ENCODE measurements at regions not wholly inside any gene's neighbourhood (a gene's known extent, or its start where the extent isn't known, plus 50 kb on each side); places are given as distances from the start of the nearest gene placed in this dataset.
A peak's percentile ranks its signal among the peaks of the same experiment; 100 is the strongest.
"Not testable (repeated sequence)": the region's sequence is repeated elsewhere in the genome, so short reads cannot be mapped to it uniquely, and the experiment has no call there.

DNA sequence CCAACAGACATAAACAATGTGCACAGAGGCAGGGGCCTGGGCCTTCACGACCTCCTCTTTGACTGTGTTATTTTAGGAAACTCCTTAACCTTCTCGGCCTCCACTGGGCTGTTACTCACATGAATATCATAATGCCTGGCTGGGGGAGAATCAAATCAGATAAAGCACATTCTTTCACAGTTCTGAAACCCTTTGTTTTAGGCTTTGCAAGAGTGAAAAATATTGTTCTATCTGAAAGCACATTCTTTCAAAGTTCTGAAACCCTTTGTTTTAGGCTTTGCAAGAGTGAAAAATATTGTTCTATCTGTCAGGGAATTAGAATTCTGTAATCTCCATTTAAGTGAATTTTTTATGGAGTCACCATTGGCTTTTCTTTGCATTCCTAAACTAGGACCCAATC lies 50.7 kb upstream of the SYNDIG1 start:
- no peak for DNase-seq (ENCODE audit: low read depth)

DNA sequence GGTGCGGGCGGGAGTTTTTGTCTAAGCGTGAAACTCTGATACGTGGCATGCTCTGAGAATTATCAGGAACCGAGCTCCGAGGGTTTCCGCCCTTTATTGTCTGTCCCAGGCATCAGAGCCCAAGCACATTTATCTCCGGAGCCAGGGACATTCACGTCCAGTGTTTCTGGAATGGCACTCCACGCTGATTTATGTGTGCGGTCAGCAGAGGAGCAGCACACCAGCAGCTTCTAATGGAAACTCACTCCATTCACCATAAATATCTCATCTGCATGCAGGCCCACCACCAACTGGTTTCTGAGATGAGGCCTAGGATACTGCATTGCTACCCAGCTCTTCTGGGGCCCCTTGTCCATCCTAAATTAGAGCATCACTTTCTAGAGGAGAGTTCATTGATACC lies 51.9 kb upstream of the SYNDIG1 start:
- no peak for DNase-seq (ENCODE audit: low read depth)

DNA sequence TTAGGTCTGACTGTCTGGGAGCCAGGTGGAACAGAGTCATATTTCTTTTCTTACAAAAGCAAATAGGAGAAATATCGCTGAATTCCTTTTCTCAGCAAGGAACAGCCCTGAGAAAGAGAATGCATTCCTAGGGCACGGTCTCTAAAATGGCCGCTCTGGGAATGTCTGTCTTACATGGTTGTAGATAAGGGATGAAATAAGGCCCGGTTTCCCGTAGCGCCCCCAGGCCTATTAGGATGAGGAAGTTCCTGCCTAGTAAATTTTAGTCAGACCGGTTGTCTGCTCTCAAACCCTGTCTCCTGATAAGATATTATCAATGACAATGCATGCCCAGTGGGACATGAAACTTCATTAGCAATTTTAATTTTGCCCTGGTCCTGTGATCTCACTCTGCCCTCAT lies 54.0 kb upstream of the SYNDIG1 start:
- not testable (repeated sequence) for DNase-seq (ENCODE audit: low read depth)

DNA sequence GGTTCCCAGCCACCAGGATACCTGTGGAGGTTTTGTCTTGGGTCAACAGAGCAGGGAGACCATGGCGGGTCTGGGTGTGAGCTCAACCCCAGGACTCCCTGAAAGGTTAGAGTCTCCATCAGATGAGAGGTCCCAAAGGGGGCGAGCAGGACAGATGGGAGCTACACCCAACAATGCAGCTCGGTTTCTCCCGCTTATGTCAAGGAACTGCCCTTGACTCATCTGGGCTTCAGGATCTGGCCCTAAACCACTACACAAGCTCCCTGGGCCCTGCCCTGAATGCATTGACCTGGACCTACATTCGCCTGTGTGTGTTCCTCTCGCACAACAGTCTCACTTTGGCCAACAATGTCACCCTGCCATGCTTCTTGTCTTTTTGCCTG lies 57.6 kb upstream of the SYNDIG1 start:
- DNase-seq (ENCODE audit: low read depth): no peak

DNA sequence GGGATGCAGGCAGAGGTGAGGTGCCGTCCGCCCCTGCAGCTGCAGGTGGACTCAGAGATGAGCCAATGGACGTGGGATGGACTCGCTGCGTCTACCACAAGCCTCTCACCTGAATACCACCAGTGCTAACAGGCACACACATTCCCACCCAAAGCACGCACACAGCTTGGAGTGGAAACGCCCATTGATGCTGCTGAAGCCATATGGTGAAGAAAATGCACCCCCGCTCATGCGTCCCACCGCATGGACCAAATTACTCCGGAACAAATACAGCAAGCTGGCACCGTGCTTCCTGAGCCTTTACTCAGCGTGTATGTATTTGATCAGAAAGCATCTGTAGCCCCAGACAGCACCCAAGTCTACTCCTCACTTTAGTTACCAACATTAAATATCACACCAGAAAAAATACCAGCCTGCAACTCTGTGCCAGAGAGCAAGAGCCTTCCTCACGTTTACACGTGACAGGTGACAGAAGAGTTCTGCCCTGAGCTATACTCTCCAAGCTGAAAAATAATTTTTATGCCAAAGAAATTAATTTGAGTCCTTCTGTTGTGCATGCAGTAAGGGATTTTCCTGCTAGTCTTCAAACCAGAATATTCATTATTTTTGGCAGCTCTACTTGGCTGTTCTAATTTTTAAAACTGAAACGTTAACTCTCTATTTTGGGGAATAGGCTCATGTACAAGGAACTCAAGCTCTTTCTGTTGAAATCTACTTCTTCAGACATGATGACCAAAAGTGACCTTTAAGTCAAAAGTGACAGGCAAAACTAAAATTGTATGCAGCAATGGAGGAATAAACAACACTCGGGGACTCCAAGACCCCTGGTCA lies 58.2 kb upstream of the SYNDIG1 start:
- DNase-seq (ENCODE audit: low read depth): no peak

DNA sequence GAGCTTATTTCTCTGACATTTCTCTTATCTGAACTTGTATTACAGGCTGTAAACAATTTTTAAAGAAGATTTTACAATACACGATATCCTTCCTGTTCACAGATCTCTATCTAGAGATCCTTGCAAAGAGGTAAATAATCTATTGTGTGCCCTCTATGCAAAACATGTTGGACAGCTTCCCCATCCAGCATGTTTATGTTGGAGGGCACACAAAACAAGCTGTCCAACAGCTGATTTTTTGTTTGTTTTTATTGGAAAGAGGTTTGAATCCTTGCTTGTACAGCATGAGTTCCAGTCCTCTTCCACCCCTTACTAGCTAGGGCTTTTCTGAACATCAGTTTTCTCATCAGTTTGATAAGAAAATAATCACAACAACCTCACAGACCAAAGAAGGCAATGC lies 62.3 kb upstream of the SYNDIG1 start:
- no peak for DNase-seq (ENCODE audit: low read depth)

DNA sequence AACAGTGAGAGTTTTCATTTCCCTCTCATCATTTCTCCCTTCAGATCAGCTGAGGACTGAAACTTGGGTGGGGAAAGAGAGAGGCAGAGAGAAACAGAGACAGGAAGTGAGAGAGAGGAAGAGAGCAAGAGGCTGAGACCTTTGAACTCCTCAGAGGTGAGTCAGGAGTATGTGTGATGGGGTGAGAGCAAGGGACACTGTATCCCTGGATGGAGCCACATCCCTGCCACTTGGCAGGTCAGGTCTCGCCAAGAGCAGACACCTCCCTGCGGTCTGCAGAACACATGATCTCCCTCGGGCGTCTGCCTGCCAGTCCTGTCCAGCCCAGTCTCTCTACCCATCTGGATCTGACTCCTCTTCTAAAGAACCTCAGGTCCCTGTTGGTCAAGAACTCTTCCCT lies 62.7 kb upstream of the SYNDIG1 start:
- peak; percentile 19 for DNase-seq (ENCODE audit: low read depth)

DNA sequence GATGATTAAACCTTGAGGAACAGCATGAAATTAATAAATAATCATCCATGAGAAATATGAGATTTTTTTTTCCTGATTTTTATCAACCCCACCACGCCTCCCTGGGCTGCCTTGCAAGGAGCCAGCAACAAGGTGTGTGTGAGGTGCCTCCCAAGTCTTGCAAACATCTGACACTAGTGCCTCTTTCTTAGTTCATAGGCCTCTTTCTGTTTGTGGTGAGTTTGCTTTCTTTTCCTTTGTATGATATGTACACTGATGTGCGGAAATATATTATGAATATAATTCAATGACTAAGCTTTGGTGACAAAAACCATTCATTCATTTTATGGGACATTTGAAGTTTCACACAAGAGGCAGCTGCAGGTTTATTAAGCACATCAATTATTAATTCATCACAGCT lies 63.2 kb upstream of the SYNDIG1 start:
- no peak for DNase-seq (ENCODE audit: low read depth)

DNA sequence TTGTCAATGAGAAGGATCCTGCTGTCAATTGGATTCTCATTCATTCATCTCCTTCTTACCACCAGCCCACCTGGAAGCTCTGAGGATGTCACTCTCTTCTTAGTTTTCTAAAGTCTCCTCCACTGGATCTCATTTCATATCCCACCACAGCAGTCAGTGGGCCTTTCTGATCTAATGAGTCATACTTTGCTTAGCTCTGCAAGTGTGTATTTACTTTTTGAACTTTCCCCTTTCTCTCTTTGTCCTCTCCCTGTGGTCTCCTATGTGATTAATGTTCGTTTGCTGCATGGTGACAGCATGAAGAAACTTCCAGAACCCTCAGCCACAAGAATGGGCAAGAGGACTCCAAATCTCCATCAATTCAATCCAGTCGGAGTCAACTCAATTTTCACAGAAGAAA lies 63.6 kb upstream of the SYNDIG1 start:
- peak; percentile 61 for DNase-seq (ENCODE audit: low read depth)

DNA sequence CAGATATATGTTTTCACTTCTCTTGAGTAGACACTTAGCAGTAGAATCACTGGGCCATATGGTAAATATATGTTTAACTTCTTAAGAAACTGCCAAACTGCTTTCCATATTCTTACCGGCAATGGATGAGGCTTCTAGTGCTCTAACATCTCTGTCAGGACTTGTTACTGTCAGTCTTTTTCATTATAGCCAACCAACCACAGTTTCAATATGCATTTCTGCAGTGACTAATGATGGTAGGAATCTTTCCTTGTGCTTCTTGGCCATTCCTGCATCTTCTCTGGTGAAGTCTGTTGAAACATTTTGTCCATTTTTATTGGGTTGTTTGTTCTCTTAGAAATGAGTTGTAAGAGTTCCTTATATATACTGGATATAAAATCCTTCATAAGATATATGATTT lies 66.0 kb upstream of the SYNDIG1 start:
- DNase-seq (ENCODE audit: low read depth): peak; percentile 18

DNA sequence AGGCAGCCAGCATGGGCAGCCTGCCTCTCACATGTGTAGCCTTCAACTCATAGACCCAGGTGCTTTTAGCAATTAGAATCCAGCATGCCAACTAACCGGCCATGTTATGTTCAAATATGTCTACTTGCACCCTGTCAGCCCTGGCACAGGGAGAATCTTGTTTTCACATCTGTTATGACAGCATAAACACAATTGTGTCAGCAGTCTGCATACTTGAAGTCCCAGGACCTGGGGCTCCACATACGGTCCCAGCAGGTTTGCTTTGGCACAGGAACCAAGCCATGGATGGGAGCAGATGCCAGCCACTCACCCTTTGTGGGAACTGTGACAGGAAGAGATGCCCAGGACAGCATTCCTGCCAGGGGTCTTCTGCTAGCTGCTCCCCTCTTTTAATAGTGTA lies 67.2 kb upstream of the SYNDIG1 start:
- DNase-seq (ENCODE audit: low read depth): no peak

DNA sequence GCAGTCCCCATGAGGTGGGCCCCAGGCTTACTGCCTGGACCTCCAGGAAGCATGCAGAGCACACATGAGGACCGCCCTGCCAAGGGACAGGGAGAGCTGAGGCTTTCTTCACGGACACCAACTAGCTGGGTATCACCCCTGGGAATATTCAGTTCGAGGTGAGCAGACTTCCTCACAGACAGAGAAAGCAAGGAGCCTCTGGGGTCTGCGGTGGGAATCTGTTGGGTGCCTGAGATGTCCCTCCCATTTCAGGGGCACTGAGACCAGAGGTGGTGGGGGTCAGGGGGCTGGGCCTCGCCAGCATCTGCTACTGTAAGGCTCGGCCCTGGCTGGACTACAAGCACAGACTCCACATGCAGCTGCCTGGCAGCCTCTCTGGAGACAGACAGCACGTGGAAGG lies 74.3 kb upstream of the SYNDIG1 start:
- no peak for DNase-seq (ENCODE audit: low read depth)

DNA sequence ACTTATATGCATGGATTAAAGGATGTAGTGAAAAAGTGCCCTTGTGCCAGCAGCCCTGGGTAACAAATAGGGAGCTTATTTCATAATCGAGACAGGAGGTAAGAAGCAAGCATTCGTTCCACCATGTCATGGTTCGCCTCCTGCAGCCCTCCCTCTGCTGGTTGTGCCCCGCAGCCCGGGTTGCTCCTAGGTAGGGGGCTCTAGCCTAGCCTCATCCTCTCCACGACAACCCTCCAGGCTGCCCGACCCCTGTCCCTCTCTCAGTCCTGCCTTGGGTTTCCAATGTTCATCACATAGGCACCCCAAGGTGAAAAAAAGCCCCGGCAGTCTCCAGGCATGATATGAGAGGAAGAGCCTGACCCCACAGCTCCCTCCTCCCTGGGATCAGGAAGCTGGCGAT lies 75.5 kb upstream of the SYNDIG1 start:
- no peak for DNase-seq (ENCODE audit: low read depth)

DNA sequence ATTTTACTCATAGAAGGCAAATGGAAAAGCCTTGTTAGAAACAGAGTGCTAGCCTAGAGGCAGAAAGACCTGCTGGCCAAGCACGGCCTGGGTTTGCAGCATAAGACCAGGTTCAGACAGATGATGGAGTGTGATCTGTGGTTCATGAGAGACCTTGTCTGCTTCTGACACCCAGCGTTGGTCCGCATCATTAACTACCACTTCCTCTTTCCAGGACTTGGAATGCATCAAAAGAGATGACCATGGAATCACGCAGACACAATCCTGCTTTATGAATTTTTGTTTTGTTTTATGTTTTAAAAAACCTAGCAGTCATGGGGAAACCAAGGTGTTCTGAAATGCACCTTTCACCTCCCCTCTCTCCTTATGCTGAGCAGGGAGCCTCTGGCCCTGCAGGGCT lies 76.8 kb upstream of the SYNDIG1 start:
- no peak for DNase-seq (ENCODE audit: low read depth)

DNA sequence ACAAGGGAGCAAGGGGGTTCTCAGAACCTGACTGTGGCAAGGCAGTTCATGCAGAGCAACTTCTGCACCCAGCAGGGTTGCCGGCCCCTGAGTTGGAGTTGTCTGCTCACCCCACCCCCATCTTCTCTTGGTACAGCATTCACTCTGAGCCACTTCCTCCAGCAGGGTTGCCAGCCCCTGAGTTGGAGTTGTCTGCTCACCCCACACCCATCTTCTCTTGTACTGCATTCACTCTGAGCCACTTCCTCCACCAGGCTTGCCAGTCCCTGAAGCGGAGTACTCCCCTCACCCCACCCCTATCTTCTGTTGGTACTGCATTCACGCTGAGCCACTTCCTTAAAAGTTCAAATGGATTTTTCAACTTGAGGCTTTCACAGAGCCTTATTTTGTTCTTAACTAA lies 79.7 kb upstream of the SYNDIG1 start:
- peak; percentile 75 for DNase-seq (ENCODE audit: low read depth)

DNA sequence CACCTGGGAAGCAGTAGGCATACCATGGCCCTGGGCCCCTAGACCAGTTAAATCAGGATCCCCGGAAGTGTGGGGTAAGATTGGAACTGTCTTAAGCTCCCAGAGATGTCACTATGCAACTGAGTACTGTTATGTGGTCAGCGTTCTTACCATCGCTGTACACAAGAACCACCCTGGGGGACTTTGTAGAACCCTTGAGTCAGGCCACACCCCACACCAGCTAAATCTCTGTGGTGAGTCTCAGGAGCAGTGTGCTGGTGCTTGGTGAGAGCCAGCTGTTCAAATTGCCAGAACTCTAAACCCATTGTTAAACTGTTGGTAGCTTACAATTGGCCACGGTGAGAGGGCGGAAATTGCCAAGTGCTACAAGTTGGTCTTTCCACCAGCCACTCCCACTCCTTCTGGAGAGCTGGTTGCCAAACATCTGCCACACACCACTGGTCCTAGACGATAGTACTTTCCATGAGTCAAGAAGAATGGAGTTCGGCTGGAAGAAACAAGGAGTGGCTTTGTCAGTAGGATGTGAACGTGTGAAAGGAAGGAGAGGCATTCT lies 80.5 kb upstream of the SYNDIG1 start:
- DNase-seq (ENCODE audit: low read depth): peak; percentile 45

DNA sequence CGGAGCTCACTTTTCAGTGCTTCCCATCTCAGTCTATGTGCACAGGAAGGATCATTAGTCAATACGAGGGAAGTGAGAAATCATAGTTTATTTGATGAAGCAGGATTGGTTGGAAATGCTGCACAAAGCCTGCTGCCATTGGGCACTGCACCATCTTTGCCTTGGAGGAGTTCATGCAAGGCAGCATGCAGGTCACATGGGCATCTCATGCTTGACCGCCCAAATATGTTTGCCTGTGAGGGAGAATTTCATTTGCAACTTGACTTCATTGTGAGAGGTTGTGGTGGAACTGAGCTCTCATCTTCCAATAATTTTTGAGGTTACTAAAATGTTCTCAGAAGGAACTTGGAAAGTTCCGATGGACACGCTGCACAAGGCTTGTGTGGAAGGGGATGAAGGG lies 83.9 kb upstream of the SYNDIG1 start:
- DNase-seq (ENCODE audit: low read depth): no peak

DNA sequence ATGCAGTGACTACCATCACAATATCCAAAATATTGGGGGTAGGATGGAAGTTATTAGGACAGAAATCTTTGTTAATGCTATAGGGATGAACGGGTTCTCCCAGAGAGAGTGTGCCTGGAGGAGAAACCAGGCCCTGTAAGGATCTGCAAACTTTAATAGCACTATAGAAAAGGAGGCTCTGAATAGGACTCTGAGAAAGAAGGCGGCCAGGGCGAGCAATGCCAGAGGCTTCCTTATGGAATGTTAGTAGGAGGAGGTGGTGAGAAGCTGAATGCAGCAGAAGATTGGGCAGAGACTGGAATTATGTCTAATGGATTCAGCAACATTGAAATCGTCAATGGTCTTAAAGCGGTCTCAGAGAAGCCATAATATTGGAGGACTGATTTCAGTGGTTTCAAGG lies 84.6 kb upstream of the SYNDIG1 start:
- DNase-seq (ENCODE audit: low read depth): no peak

DNA sequence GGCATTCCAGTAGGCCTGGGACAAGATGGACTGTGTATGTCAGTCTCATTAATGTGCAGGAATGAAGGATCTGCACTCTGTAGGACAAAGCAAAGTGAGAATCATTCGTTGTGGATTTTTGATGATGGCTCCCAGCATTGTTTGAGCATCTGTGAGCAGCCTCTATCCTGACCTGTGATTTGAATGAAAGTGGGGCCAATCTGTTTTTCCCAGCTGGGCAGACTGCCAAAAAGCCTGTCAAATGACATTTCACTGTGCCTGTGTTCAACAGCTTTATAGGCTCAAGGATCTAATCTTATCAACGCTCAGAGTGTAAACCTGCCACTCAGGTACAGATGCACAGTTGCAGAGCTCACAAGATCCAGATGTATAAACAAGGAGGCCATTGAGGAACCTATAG lies 86.7 kb upstream of the SYNDIG1 start:
- DNase-seq (ENCODE audit: low read depth): no peak

DNA sequence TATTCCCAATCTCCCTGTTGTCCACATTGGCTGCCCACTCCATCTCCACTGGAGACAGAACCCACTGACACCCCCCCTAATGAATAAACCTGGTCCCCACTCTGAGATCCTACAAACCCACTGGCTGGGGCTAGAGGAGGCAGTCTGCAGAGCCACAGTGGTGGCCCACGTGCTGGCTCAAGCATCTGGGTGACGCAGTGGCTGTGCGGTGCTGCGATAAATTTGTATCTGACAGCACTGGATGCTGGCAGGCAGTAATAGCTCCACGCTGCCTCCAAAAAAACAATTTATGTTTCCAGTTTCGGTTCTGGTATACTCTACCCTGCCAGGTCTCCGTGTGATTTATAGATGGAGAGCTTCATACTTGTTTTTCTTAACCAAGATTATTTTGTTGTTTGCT lies 87.1 kb upstream of the SYNDIG1 start:
- DNase-seq (ENCODE audit: low read depth): no peak

DNA sequence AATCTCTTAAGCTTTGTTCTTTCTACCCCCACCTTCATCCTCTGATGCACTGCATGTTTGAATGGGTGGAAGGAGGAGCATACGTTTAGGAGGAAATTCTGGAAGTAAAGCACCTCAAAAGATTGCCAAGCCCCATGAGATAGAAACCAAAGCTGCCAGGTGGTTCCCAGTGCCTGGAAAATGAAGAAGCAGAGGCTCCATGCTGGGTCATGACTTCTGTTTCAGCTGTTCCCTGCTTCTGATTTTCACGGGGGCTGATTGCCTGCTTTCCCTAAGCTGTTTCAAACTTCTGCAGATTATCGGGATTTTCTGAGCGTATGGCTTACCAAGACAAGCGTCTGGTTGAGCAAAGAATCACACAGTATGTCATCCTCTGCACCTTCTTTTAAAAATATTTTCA lies 87.5 kb upstream of the SYNDIG1 start:
- DNase-seq (ENCODE audit: low read depth): no peak

DNA sequence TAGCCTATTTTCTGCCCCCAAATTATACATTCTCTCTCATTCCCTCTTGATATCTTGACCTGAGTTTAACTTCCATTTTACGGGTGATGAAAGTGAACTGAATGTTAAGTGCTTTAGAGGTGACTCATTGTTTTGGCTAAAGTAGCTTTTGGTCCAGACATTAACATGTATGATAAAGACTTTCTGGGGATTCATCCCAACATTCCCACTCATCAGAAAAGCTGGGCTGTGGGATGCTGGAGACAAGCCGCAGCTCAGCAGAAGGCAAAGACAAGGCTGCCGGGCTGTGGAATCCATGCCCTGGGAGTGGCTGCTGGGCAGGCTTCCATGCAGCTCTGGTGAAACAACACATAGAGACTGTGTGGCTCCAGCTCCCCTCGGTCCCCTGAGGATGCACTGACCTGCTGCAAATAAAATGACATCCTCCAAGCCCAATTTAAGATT lies 89.9 kb upstream of the SYNDIG1 start:
- peak; percentile 53 for DNase-seq (ENCODE audit: low read depth)

Measured in HT1080 (cell line).